H1 (cell line): ENCODE measurements at regions not wholly inside any gene's neighbourhood (a gene's known extent, or its start where the extent isn't known, plus 50 kb on each side); places are given as distances from the start of the nearest gene placed in this dataset.

Experiments
- CTCF ChIA-PET: fragments of 300-600 bp; sonication (Branson Sonifier 250); formaldehyde crosslinking; loops from one replicate; lab custom pipeline; 2021; ENCODE audit not compliant: partially characterized antibody; lab: Charles Lee
- POLR2A ChIA-PET: fragments of 300-600 bp; sonication (Branson Sonifier 250); formaldehyde crosslinking; loops from one replicate; lab custom pipeline; 2021; ENCODE audit warnings: inconsistent platforms; ENCODE audit not compliant: partially characterized antibody; lab: Charles Lee
- DNase-seq, 2 experiments: peaks; one replicate each; pipeline versions ENCODE4 v3.0.0 to v3.0.0-alpha.2; 2010 to 2022; ENCODE audit warnings: low spot score in 2 of 2, low read depth in 1 of 2, mixed read lengths in 1 of 2
- FAIRE-seq: peaks from 2 replicates; lab custom pipeline; 2011; peaks lifted over from hg19 to GRCh38; lab: Jason Lieb, UNC
- H2AFZ ChIP-seq: 2 replicates; pipeline ENCODE4 v1.8.1; 2012; ENCODE audit warnings: low read length, inconsistent platforms
- H2AK5ac ChIP-seq: 2 replicates; pipeline ENCODE4 v1.6.1; 2013; ENCODE audit warnings: low read depth, low read length
- H2BK120ac ChIP-seq: replicated peaks from 2 replicates; pipeline ENCODE3; 2013; ENCODE audit warnings: low read depth, low read length, inconsistent platforms
- H2BK12ac ChIP-seq: 2 replicates; pipeline ENCODE4 v1.6.1; 2013; ENCODE audit warnings: low read depth, low read length
- H2BK15ac ChIP-seq: 2 replicates; pipeline ENCODE4 v1.6.1; 2013; ENCODE audit warnings: low read length
- H2BK20ac ChIP-seq: 2 replicates; pipeline ENCODE4 v1.6.1; 2013; ENCODE audit warnings: low read length
- H2BK5ac ChIP-seq: 2 replicates; pipeline ENCODE4 v1.6.1; 2013; ENCODE audit warnings: low read depth, low read length
- H3K14ac ChIP-seq: 2 replicates; pipeline ENCODE4 v1.6.1; 2013; ENCODE audit warnings: inconsistent platforms; ENCODE audit not compliant: insufficient read length
- H3K18ac ChIP-seq: 2 replicates; pipeline ENCODE4 v1.6.1; 2013; ENCODE audit warnings: low read length; ENCODE audit errors: extremely low read depth
- H3K23ac ChIP-seq: 2 replicates; pipeline ENCODE4 v1.6.1; 2013; ENCODE audit warnings: inconsistent platforms; ENCODE audit not compliant: insufficient read length
- H3K23me2 ChIP-seq: 2 replicates; pipeline ENCODE4 v1.6.1; 2013; ENCODE audit warnings: low read depth, low read length
- H3K27ac ChIP-seq: 2 replicates; pipeline ENCODE4 v1.6.1; 2011; ENCODE audit warnings: low read depth, low read length, inconsistent platforms
- H3K27me3 ChIP-seq, 4 experiments: replicated peaks in 1 of 4; 1 replicate in 1 of 4; 2 replicates in 3 of 4; pipeline versions ENCODE4 v1.6.1 to v1.8.1; 2011 to 2013; ENCODE audit warnings: low read length in 3 of 4, mild to moderate bottlenecking in 3 of 4, inconsistent platforms in 2 of 4, mixed read lengths in 2 of 4, moderate library complexity in 1 of 4; ENCODE audit not compliant: control insufficient read depth in 3 of 4, insufficient read depth in 3 of 4; ENCODE audit errors: extremely low read depth in 1 of 4
- H3K36me3 ChIP-seq, 4 experiments: 2 replicates each; pipeline versions ENCODE4 v1.6.1 to v1.8.1; 2011 to 2013; ENCODE audit warnings: mild to moderate bottlenecking in 4 of 4, low read length in 3 of 4, moderate library complexity in 2 of 4, control low read depth in 1 of 4, inconsistent platforms in 1 of 4; ENCODE audit not compliant: insufficient read depth in 4 of 4, control insufficient read depth in 2 of 4
- H3K4ac ChIP-seq: replicated peaks from 2 replicates; pipeline ENCODE3; 2013; ENCODE audit warnings: low read length, low read depth, mixed read lengths, inconsistent platforms; ENCODE audit not compliant: insufficient read length
- H3K4me1 ChIP-seq, 4 experiments: replicated peaks in 1 of 4; 1 replicate in 1 of 4; 2 replicates in 3 of 4; pipeline versions ENCODE4 v1.6.1 to v1.8.1; 2011 to 2013; ENCODE audit warnings: low read length in 3 of 4, inconsistent platforms in 2 of 4, mixed read lengths in 1 of 4; ENCODE audit not compliant: insufficient read depth in 4 of 4, control insufficient read depth in 3 of 4
- H3K4me2 ChIP-seq, 2 experiments: 2 replicates each; pipeline versions ENCODE4 v1.6.1 to v1.8.1; 2011 to 2013; ENCODE audit warnings: low read depth in 2 of 2, low read length in 2 of 2, control low read depth in 1 of 2, inconsistent platforms in 1 of 2, mild to moderate bottlenecking in 1 of 2; ENCODE audit not compliant: insufficient read depth in 1 of 2
- H3K4me3 ChIP-seq, 4 experiments: fragments of 200-600, 300-600 bp in 1 of 4; sonication (generic), shearing (Covaris generic), sonication (Bioruptor Twin) in 1 of 4; 2 replicates each; pipeline versions ENCODE4 v1.5.1 to v1.8.1; 2011 to 2016; ENCODE audit warnings: low read length in 4 of 4, low read depth in 3 of 4, control low read depth in 2 of 4, inconsistent platforms in 2 of 4, mild to moderate bottlenecking in 2 of 4, mixed read lengths in 1 of 4, moderate library complexity in 1 of 4; ENCODE audit not compliant: insufficient read depth in 2 of 4; ENCODE audit errors: extremely low read depth in 1 of 4
- H3K56ac ChIP-seq: replicated peaks from 2 replicates; pipeline ENCODE3; 2013; ENCODE audit warnings: low read depth, mild to moderate bottlenecking, mixed read lengths, low read length, inconsistent platforms; ENCODE audit not compliant: insufficient read length
- H3K79me1 ChIP-seq: 2 replicates; pipeline ENCODE4 v1.6.1; 2013; ENCODE audit warnings: low read depth, low read length, control low read depth
- H3K79me2 ChIP-seq, 2 experiments: 2 replicates each; pipeline versions ENCODE4 v1.6.1 to v1.8.1; 2012 to 2013; ENCODE audit warnings: low read length in 2 of 2, mild to moderate bottlenecking in 2 of 2, inconsistent platforms in 1 of 2; ENCODE audit not compliant: insufficient read depth in 2 of 2, control insufficient read depth in 1 of 2
- H3K9ac ChIP-seq, 4 experiments: replicated peaks in 1 of 4; 1 replicate in 1 of 4; 2 replicates in 3 of 4; pipeline versions ENCODE4 v1.6.1 to v1.8.1; 2011 to 2013; ENCODE audit warnings: low read depth in 3 of 4, low read length in 3 of 4, control low read depth in 2 of 4, mild to moderate bottlenecking in 2 of 4, moderate library complexity in 2 of 4, inconsistent platforms in 1 of 4; ENCODE audit errors: extremely low read depth in 1 of 4
- H3K9me3 ChIP-seq, 2 experiments: 2 replicates each; pipeline versions ENCODE4 v1.6.1 to v1.8.1; 2012 to 2013; ENCODE audit warnings: mild to moderate bottlenecking in 2 of 2, moderate library complexity in 2 of 2, control low read depth in 1 of 2, inconsistent platforms in 1 of 2, low read depth in 1 of 2, low read length in 1 of 2, mixed read lengths in 1 of 2; ENCODE audit not compliant: insufficient read depth in 2 of 2
- H4K20me1 ChIP-seq, 2 experiments: replicated peaks in 1 of 2; 2 replicates each; pipeline versions ENCODE3 to v1.8.1; 2011 to 2013; ENCODE audit warnings: inconsistent platforms in 2 of 2, low read length in 2 of 2, mild to moderate bottlenecking in 1 of 2; ENCODE audit not compliant: insufficient read depth in 2 of 2, control insufficient read depth in 1 of 2
- H4K5ac ChIP-seq: 2 replicates; pipeline ENCODE4 v1.6.1; 2013; ENCODE audit warnings: low read length, low read depth, mixed read lengths, inconsistent platforms; ENCODE audit not compliant: insufficient read length
- H4K8ac ChIP-seq: 2 replicates; pipeline ENCODE4 v1.8.0; 2013; ENCODE audit warnings: mild to moderate bottlenecking, moderate library complexity, low read length, inconsistent platforms; ENCODE audit not compliant: insufficient read depth; ENCODE audit errors: extremely low read depth
- H4K91ac ChIP-seq: replicated peaks from 2 replicates; pipeline ENCODE3; 2013; ENCODE audit warnings: low read length, mixed read lengths, inconsistent platforms; ENCODE audit not compliant: insufficient read length
- BCL11A ChIP-seq, 2 experiments: IDR thresholded peaks; one replicate each; pipeline ENCODE4 v1.6.1; 2011; ENCODE audit warnings: low read depth in 2 of 2, low read length in 2 of 2, mild to moderate bottlenecking in 2 of 2
- CEBPB ChIP-seq: IDR thresholded peaks from 2 replicates; pipeline ENCODE4 v1.6.1; 2012; ENCODE audit warnings: low read depth, low read length
- GTF2F1 ChIP-seq: IDR thresholded peaks from 2 replicates; pipeline ENCODE4 v1.6.1; 2012; ENCODE audit warnings: low read depth, low read length, improper control_type of control experiment, borderline replicate concordance
- PHF8 ChIP-seq: fragments of 200-600 bp; sonication (generic); conservative IDR thresholded peaks from 2 replicates; pipeline ENCODE4 v1.7.1; 2012; ENCODE audit warnings: low read depth, mild to moderate bottlenecking, inconsistent platforms, low read length, moderate library complexity
- POLR2A ChIP-seq, 2 experiments: IDR thresholded peaks; 1 replicate in 1 of 2; 2 replicates in 1 of 2; pipeline ENCODE4 v1.6.1; 2011; ENCODE audit warnings: low read depth in 2 of 2, low read length in 2 of 2, mild to moderate bottlenecking in 2 of 2; ENCODE audit errors: control extremely low read depth in 1 of 2
- RFX5 ChIP-seq: IDR thresholded peaks from 2 replicates; pipeline ENCODE4 v1.6.1; 2011; ENCODE audit warnings: low read depth, low read length, improper control_type of control experiment, borderline replicate concordance
- SP1 ChIP-seq: IDR thresholded peaks from 2 replicates; pipeline ENCODE4 v1.6.1; 2011; ENCODE audit warnings: low read depth, low read length
- SP2 ChIP-seq: IDR thresholded peaks from 2 replicates; pipeline ENCODE4 v1.6.1; 2012; ENCODE audit warnings: mild to moderate bottlenecking, low read length, inconsistent platforms
- YY1 ChIP-seq: IDR thresholded peaks from 2 replicates; pipeline ENCODE4 v1.6.1; 2011; ENCODE audit warnings: low read depth, mild to moderate bottlenecking, low read length
- WGBS, 2 experiments: shearing (Covaris generic) in 1 of 2; methylation state at CpG; one replicate each; pipeline versions ENCODE4 v1.1.6 to v1.1.7; 2013 to 2015; ENCODE audit warnings: low lambda C conversion rate in 2 of 2, mixed read lengths in 2 of 2, inconsistent platforms in 1 of 2, low coverage in 1 of 2, missing lambda C conversion rate in 1 of 2; ENCODE audit not compliant: insufficient replicate concordance in 2 of 2, insufficient coverage in 1 of 2, insufficient read length in 1 of 2; ENCODE audit errors: extremely low coverage in 1 of 2, missing lambda C conversion rate in 1 of 2; 5-methylcytosine and 5-hydroxymethylcytosine counted together

DNA sequence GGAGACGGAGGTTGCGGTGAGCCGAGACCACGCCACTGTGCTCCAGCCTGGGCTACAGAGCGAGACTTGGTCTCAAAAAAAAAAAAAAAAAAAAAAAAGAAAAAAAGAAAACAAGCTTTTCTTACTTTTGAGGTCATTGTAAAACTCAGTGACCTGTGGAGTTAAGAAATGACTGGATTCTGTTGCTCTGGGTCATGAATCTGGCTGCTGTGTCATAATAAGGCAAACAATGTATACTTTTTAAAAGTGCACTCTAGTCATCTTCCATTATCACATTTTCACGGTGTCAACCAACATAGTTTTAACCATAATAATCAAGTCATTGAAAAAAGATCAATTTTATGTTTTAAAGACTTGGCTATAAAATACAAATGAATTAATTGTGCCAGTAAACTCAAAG, 1186.6 kb downstream of the DIAPH3 start:
- CTCF ChIA-PET: interaction anchor here (0.7 kb wide), 1 partner anchor 703 kb away, joined by 3 read pairs; no protein-coding TSS in a partner anchor
- H4K8ac ChIP-seq: no peak overlapping the region

More for the DNA sequence above, 1186.6 kb downstream of the DIAPH3 start:
- DNase-seq: no peak
- H3K9me3 ChIP-seq: no peaks in the 10 kb centered on the region
- no peak overlapping the region for H3K4me2 ChIP-seq
- no peak overlapping the region for H3K56ac ChIP-seq
- no peaks in the 10 kb centered on the region for H4K20me1 ChIP-seq
- H3K79me1 ChIP-seq: no peaks in the 10 kb centered on the region
- POLR2A ChIA-PET: no interaction called here
- 95% methylated on average over 4 of the region's 6 CpGs; no CpG with 5 or more reads in 1 of the 2 experiments for WGBS, 2 experiments
- no peak overlapping the region for H2BK20ac ChIP-seq
- no peak overlapping the region for H3K27ac ChIP-seq
- no peak overlapping the region for H2BK120ac ChIP-seq
- H3K4ac ChIP-seq: no peak overlapping the region
- H2BK12ac ChIP-seq: no peak overlapping the region
- no peak overlapping the region for H2BK5ac ChIP-seq
- TF ChIP-seq GTF2F1: no peak
- no peak for TF ChIP-seq POLR2A (IDR thresholded peaks at IDR 0.05; ENCODE audit: control extremely low read depth in 1 of 2, low read depth in 2 of 2, low read length in 2 of 2)
- no peak for TF ChIP-seq PHF8
- TF ChIP-seq CEBPB: no peak
- TF ChIP-seq YY1: no peak
- TF ChIP-seq RFX5: no peak
- no peak for TF ChIP-seq SP1
- no peak for TF ChIP-seq SP2
- TF ChIP-seq BCL11A (IDR thresholded peaks at IDR 0.05; ENCODE audit: low read depth in 2 of 2, low read length in 2 of 2): no peak
- no peak overlapping the region for H3K4me3 ChIP-seq
- peaks cover 0 to 3% (median 1%) of the 10 kb centered on the region in 4 experiments; a peak in 3 of 7 replicates for H3K4me1 ChIP-seq
- H3K14ac ChIP-seq: no peak overlapping the region
- no peaks in the 10 kb centered on the region for H3K27me3 ChIP-seq
- H4K5ac ChIP-seq: no peak overlapping the region
- no peaks in the 10 kb centered on the region for H3K79me2 ChIP-seq
- no peaks in the 10 kb centered on the region for H3K36me3 ChIP-seq
- no peak overlapping the region for H3K9ac ChIP-seq
- no peak overlapping the region for H3K18ac ChIP-seq
- no peak for FAIRE-seq
- no peaks in the 10 kb centered on the region for H3K23me2 ChIP-seq
- H2AFZ ChIP-seq: no peak overlapping the region
- H2AK5ac ChIP-seq: no peak overlapping the region
- no peak overlapping the region for H4K91ac ChIP-seq
- no peak overlapping the region for H2BK15ac ChIP-seq
- no peak overlapping the region for H3K23ac ChIP-seq
